ENCODE measurements at regions not wholly inside any gene's neighbourhood (a gene's known extent, or its start where the extent isn't known, plus 50 kb on each side); places are given as distances from the start of the nearest gene placed in this dataset.
"Not testable (repeated sequence)": the region's sequence is repeated elsewhere in the genome, so short reads cannot be mapped to it uniquely, and the experiment has no call there.

- no peak for DNase-seq (ENCODE audit: low read depth)
These were observed 261.9 kb downstream of the RASSF9 start for GRCh38 chr12:85574291-85574690.

GRCh38 chr12:85575120-85576096, 260.8 kb downstream of the RASSF9 start:
- peak; percentile 35 for DNase-seq (ENCODE audit: low read depth)

GRCh38 chr12:85580562-85581168, 255.5 kb downstream of the RASSF9 start:
- DNase-seq (ENCODE audit: low read depth), result no peak

DNA sequence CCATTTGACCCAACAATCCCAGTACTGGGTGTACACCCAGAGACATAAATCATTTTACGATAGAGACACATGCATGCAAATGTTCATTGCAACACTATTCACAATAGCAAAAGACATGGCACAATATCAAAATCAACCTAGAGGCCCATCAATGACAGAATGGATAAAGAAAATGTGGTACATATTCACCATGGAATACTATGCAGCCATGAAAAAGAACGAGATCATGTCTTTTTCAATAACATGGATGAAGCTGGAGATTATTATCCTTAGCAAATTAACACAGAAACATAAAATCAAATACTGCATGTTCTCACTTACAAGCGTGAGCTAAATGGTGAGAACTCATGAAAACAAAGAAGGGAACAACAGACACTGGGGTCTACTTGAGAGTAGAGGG, 249.1 kb downstream of the RASSF9 start:
- DNase-seq (ENCODE audit: low read depth), result no peak

GRCh38 chr12:85588221-85588620, 248.0 kb downstream of the RASSF9 start:
- no peak for DNase-seq (ENCODE audit: low read depth)

DNA sequence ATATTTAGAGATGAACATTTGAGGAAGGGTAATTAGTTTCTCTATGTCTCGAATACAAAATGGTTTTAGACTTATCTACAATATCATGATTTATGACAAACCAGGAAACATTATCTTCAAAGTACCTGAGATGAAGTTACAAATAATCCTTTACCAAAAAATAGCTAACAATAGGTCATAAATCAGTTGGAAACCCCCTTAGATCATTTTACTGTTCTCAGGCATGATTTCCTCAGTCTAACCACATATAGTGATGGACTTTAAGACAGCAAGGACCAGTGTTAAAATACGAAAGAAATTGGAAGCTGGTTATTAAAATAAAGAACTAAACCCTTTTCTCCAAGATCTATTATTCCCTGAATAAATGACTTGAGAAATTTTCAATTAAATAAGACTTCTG, 235.4 kb downstream of the RASSF9 start:
- no peak for DNase-seq (ENCODE audit: low read depth)

DNA sequence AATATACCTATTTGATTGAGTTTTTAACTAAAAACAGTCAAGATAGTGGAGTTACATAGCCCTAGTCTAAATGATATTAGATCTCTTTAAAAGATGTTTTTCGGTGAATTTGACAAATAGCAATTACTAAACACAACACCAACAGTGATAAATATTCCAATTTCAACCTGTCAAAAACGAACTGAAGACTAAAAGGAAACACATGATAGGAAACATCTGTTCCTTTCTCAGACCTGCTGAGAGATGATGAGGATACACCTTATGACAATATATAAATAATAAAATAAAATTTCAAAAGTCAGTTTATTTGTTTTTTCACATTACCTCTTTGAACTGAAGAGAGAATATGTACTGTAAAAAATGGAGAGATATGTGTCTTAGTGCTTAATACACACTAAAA, 232.7 kb downstream of the RASSF9 start:
- DNase-seq (ENCODE audit: low read depth), result no peak

DNA sequence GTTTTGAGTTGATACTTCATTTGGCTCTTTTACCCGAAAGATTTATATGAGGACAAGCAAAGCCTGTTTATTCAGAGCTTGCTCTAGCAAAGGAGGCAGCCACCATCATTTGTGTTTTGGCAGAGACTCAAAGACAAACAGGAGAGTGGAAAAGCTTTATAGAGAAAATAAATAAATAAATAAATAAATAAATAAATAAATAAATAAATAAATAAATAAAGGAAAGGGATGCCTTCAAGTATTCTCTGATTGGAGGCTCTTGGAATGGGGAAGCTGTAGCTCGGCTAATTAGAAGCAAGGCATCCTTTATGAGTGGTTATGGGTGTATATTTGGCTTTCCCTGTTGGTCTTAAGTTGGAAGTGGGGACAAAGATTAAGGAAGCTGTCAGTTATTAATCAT, 229.8 kb downstream of the RASSF9 start:
- no peak for DNase-seq (ENCODE audit: low read depth)

- no peak for DNase-seq (ENCODE audit: low read depth)
These were observed 226.4 kb downstream of the RASSF9 start for GRCh38 chr12:85609778-85610177.

GRCh38 chr12:85610194-85610593, 226.0 kb downstream of the RASSF9 start:
- no peak for DNase-seq (ENCODE audit: low read depth)

GRCh38 chr12:85616201-85616600, 220.0 kb downstream of the RASSF9 start:
- no peak for DNase-seq (ENCODE audit: low read depth)

DNA sequence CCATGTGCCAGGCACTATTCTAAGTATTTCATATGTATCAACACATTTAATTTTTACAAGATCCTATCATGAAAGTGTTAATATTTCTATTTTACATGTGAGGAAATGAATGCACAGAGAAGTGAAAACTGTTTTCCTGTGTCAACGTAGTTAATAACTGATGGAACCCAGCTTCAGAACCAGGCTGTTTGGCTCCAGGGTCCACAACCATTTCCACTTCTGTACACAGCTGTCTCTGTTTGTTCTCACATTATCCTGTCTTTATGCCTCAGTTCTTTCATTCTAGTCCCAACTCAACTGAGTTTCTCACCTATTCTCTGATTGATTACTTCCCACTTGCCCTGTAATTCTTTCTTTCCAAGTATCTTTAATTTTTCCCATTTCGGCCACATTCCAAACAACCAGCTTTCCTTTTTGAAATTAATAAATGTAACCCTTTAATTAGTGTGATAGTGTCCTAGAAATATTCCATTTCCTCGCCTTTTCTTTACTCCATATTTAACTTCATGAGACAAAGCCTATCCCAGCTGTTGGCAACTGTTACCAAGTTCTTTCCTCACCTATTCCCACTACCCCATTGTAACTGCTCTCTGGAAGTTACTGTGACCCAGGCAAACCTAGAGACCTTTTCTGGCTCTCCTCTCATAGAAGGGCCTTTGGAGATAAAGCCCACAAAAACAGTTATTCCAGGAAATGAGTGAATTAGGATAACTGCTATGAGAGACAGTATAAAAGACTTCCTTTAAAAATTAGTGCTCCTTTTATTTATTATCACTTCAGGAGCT, 218.7 kb downstream of the RASSF9 start:
- no peak for DNase-seq (ENCODE audit: low read depth)

DNA sequence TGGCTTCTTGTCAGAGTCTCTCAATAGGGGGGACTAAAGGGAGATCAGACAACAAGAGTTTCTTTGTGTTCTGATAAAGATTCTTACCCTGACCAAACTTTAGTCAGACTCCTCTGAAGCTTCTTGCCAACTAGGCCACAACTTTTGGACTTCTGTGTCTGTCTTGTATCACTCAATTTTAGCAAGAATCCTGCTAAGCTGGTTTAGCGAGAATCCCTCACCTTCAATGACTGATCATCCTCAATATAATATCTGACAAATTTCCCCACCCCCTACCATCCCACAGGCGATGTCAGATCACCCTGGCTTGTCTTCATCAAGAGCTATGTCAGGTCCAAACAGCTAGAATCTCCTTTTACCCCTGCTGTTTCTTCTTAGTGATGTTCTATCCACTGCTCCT, 215.2 kb downstream of the RASSF9 start:
- no peak for DNase-seq (ENCODE audit: low read depth)

DNA sequence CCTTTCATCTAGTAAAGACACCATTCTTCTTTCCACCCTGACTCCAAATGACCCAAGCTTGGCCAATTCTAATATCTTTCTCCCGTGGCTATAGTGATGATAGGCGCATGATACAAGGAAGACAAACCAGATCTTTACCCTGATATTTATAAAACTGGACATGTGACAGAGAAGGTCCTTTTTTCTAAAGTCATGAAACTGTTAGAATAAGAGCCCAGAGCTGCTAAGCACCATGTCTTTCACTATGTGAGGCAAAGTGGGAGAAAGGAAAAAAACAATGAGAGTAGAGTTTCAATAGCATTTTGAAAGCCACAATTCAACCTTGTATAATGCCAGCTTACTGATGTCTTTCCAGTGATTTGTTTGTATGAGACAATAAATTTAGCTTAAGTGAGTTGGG, 212.4 kb downstream of the RASSF9 start:
- no peak for DNase-seq (ENCODE audit: low read depth)

DNA sequence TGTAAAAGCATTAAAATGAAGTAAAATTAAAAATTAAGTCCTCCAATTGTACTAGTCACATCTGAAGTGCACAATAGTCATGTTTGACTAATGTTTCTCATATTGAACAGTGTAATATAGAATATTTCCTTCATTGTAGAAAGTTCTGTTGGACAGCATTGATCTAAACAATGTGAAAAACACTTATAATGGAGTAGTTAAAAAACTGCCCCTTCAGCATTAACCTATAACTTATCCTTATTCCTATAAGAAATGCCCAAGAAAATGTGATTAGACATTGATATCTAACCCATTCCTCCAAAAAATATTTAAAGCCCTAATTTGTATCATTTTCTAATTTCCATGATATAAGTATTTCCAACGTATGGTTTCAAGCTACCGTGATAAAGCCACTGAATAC, 210.7 kb downstream of the RASSF9 start:
- DNase-seq (ENCODE audit: low read depth), result no peak

GRCh38 chr12:85626001-85626783, 210.0 kb downstream of the RASSF9 start:
- DNase-seq (ENCODE audit: low read depth), result no peak

GRCh38 chr12:85626784-85627171, 209.4 kb downstream of the RASSF9 start:
- no peak for DNase-seq (ENCODE audit: low read depth)

- DNase-seq (ENCODE audit: low read depth), result no peak
These were observed 208.6 kb downstream of the RASSF9 start for GRCh38 chr12:85627584-85627983.

DNA sequence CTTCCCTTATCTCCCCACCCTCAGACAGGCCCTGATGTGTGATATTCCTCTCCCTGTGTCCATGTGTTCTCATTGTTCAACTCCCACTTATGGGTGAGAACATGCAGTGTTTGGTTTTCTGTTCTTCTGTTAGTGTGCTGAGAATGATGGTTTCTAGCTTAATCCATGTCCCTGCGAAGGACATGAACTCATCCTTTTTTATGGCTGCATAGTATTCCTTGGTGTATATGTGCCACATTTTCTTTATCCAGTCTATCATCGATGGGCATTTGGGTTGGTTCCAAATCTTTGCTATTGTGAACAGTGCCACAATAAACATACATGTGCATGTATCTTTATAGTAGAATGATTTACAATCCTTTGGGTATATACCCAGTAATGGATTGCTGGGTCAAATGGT, 207.6 kb downstream of the RASSF9 start:
- DNase-seq (ENCODE audit: low read depth), result not testable (repeated sequence)

DNA sequence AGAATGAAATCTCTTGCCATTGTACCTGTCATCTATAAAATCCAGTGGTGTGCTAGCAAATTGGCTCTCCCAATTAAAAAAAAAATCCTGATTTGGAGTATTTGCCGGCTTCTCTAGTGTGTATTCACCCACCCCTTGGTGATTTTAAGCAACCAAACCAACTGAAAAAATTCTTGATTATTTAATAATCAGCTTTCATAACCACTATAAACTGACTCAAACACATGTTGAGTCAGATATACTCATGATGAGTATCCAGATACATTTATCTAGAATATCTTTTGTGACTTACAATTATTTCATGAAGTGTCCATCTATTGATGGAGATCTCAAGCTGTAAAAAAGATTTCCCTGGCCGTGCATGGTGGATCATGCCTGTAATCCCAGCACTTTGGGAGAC, 205.4 kb downstream of the RASSF9 start:
- no peak for DNase-seq (ENCODE audit: low read depth)

DNA sequence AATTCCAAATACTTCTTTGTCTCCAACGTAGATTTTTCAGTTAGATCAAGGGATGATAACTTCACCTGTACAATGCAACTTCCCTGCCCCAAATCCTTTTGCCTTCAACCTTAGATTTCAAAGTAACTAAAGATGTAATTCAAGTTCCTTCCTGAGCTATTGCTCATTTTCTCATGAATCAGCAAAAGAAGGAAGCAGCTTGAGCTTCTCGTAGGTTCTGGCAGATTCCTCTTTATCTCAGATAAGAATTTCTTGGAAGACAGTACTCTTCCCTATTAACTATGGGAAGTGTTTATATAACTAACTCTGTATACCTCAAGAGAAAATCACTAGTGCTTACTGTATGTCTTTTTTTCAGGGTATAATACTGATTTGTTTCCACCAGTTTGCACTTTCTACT, 203.8 kb downstream of the RASSF9 start:
- DNase-seq (ENCODE audit: low read depth), result no peak

- no peak for DNase-seq (ENCODE audit: low read depth)
These were observed 202.7 kb downstream of the RASSF9 start for GRCh38 chr12:85633491-85633890.

Measured in forelimb muscle (tissue), 1 donor.